Lower leg skin (tissue), 4 donors: ENCODE measurements at regions not wholly inside any gene's neighbourhood (a gene's known extent, or its start where the extent isn't known, plus 50 kb on each side); places are given as distances from the start of the nearest gene placed in this dataset.

Experiments used
- DNase-seq, 2 donors: peaks; one replicate each; pipeline ENCODE4 v3.0.0-alpha.2; 2019; ENCODE audit warnings: low spot score in 2 of 2
- H3K4me3 ChIP-seq: fragments of 200-600 bp; sonication (generic); 2 replicates; pipeline ENCODE4 v1.5.1; 2017; ENCODE audit warnings: mild to moderate bottlenecking, low read depth; ENCODE audit not compliant: poor library complexity, severe bottlenecking
- POLR2A ChIP-seq, 2 donors: fragments of 450-650 bp; IDR thresholded peaks; one replicate each; pipeline ENCODE4 v1.6.1; 2016 to 2017; ENCODE audit warnings: antibody characterized with exemption in 2 of 2, mild to moderate bottlenecking in 1 of 2, moderate library complexity in 1 of 2
- WGBS, 2 donors: methylation state at CpG; one replicate each; pipeline ENCODE4 v1.1.5; 2018; 5-methylcytosine and 5-hydroxymethylcytosine counted together
- intact Hi-C: fragments of 100-400 bp; cut with DNase I; formaldehyde crosslinking; loops from one replicate; pipeline ENCODE4 v1.15.0; 2023; ENCODE audit warnings: low total_unique reads
- TF ChIP-seq, protein P1 (sequence below), 3 donors: fragments of 450-650 bp; IDR thresholded peaks; one replicate each; pipeline ENCODE4 v1.5.1; 2016; ENCODE audit warnings: antibody characterized with exemption in 3 of 3, mild to moderate bottlenecking in 3 of 3, moderate library complexity in 2 of 3

DNA sequence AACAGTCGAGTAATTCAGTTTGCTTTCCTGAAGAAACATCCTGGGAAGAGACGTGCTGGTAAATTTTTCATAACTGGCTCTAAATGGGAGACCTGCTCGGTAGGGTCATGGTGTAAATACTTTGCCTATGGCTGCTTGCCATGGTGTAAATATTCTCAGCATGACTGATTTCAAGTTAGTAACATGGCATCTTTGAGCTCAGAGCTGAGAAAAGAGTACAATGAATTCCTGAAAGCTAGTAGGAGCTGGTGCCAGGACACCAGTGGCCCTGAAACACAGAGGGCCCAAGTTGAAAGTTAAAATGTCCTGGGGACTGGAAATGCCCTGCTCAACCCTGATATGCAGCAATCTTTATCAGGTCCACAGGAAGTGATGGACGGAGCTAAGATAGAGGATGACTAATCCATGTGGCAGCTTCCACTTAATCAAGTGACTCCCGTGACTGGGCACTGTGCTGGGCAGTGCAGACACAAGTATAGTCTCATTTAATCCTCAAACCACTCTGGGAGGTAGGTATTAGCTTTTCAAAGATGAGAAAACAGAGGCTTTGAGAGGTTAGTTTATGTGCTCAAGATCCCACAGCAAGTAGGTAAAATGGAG lies 130.1 kb upstream of the ADAMTS18 start:
- DNase-seq, result no peak
- TF ChIP-seq POLR2A (IDR thresholded peaks at IDR 0.05), result no peak
- TF ChIP-seq, protein P1, sequence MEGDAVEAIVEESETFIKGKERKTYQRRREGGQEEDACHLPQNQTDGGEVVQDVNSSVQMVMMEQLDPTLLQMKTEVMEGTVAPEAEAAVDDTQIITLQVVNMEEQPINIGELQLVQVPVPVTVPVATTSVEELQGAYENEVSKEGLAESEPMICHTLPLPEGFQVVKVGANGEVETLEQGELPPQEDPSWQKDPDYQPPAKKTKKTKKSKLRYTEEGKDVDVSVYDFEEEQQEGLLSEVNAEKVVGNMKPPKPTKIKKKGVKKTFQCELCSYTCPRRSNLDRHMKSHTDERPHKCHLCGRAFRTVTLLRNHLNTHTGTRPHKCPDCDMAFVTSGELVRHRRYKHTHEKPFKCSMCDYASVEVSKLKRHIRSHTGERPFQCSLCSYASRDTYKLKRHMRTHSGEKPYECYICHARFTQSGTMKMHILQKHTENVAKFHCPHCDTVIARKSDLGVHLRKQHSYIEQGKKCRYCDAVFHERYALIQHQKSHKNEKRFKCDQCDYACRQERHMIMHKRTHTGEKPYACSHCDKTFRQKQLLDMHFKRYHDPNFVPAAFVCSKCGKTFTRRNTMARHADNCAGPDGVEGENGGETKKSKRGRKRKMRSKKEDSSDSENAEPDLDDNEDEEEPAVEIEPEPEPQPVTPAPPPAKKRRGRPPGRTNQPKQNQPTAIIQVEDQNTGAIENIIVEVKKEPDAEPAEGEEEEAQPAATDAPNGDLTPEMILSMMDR (IDR thresholded peaks at IDR 0.05), result no peak

DNA sequence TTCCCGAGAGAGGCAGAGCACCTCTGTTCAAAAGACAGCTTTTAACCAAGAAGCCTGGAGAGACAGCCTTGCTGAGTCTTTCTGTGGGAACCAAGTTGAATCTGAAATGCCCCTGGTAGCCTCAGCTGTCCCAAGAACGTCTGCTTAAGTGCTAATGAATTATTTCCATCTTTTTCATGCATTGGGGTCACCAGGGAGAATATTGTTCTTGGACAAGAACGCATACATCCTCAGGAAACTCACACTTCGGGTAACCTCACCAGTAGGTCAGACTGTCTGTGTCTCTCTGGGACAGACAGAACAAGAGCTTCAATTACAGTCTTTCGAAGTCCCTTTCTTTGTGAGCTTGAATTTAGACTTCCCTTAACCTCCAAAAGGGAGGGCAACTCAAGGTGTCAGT lies 134.6 kb upstream of the ADAMTS18 start:
- DNase-seq, result no peak
- intact Hi-C loops, result no loop called here
- WGBS, 2 donors, result 46 to 52% methylated on average over 5 of the region's 5 CpGs
- TF ChIP-seq POLR2A (IDR thresholded peaks at IDR 0.05), result no peak
- TF ChIP-seq, protein P1 (IDR thresholded peaks at IDR 0.05), result no peak
- no peak overlapping the region for H3K4me3 ChIP-seq

More for the DNA sequence above, 130.1 kb upstream of the ADAMTS18 start:
- intact Hi-C loops, result no loop called here
- WGBS, 2 donors, result 52 to 62% methylated on average over 5 of the region's 5 CpGs
- no peak overlapping the region for H3K4me3 ChIP-seq

DNA sequence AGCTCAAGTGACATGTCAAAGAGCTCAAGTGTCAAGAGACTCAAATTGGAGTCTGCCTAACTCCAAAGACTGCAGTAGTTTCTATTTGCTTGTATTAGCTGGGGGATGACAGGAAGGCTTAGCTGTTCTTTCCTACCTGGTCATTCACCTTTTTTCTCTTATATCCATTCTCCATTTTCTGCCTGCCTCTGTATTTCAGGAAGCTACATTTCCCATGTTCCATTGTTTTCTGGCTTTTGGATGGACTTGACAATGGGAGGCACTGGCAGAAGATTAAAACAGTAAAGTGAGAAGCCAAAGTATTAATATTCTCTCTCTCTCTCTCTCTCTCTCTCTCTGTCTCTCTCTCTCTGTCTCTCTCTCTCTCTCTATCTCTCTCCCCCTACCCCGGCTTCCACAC lies 135.7 kb upstream of the ADAMTS18 start:
- no peak for DNase-seq
- H3K4me3 ChIP-seq, result no peak overlapping the region
- intact Hi-C loops, result no loop called here
- 91 to 95% methylated on average over 1 of the region's 1 CpG for WGBS, 2 donors
- no peak for TF ChIP-seq POLR2A (IDR thresholded peaks at IDR 0.05)
- TF ChIP-seq, protein P1 (IDR thresholded peaks at IDR 0.05), result no peak

DNA sequence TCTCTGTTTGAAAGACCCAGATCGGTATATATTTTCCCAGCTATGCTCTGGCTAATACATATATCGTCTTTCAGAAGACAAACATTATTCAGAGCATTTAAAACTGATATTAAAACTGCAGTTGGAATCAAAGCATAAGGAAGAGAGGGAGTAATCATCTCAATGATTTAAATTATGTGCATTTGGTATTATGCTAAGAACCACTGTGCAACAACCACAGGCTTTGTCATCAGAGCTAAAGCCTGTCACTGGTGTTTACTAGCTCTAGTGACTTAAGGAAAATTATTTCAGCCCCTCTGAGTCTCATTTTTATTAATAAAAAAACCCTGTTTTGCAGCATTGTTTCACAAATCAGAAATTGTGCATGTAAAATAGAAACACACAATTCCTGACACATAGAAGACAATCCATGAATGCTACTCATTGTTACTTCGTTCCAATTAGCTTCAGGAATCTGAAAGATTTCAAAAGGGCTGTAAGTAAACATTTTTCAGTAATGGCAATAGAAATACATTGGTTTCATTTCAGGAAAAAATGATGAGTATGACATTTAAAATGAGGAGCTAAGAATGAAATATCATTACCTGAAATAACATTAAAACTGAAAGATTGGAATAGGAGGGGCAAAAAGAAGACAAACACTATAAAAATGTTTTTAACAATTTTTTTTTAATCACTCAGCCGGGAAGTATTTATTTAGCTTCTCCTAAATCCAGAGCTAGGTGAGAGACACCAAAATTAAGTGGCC lies 136.5 kb upstream of the ADAMTS18 start:
- TF ChIP-seq, protein P1 (IDR thresholded peaks at IDR 0.05), result no peak
- TF ChIP-seq POLR2A (IDR thresholded peaks at IDR 0.05), result no peak
- H3K4me3 ChIP-seq, result no peak overlapping the region
- 31 to 64% methylated on average over 4 of the region's 4 CpGs for WGBS, 2 donors
- intact Hi-C loops, result no loop called here
- no peak for DNase-seq

DNA sequence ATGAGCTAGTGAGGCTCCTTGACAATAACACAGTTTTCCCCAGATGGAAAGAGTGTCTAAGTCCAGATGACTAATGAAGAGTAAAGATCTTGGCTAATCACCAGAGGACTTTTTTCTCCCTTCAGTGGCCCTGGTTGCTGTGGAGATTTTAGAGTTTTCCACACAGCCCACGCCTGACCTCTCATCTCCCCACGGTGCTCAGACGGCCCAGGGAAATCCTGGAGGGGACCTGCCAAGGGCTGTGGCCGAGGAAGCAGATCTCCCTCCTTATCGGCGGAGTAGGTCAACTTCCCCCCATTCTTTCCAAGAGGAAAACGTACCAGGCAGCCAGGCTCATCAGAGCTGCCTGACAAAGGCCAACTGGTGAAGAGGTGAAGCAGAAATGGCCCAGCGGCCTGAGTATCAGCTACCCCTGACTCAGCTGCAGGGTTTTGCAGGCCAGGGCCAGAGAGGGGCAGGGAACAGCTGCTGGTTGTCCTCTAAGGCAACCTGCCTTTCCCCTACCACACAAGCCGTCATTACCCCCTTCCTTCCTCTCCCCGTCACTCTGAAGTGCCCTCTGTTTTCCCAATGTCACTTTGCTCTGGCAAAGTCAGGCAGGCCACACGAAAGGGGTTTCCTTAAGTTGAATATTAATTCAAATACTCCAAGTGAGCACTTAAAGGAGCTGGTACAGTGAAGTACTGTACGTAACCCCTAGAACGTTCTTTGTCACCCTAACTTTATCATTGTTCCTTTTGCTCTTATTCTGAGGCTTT lies 140.2 kb upstream of the ADAMTS18 start:
- TF ChIP-seq POLR2A (IDR thresholded peaks at IDR 0.05), result no peak
- TF ChIP-seq, protein P1 (IDR thresholded peaks at IDR 0.05), result no peak
- intact Hi-C loops, result no loop called here
- WGBS, 2 donors, result 62 to 69% methylated on average over 13 of the region's 13 CpGs
- no peak overlapping the region for H3K4me3 ChIP-seq
- no peak for DNase-seq
